HL-60 (cell line): ENCODE measurements at regions not wholly inside any gene's neighbourhood (a gene's known extent, or its start where the extent isn't known, plus 50 kb on each side); places are given as distances from the start of the nearest gene placed in this dataset.

Source experiments
- DNase-seq, 2 experiments: peaks; one replicate each; pipeline ENCODE4 v3.0.0-alpha.2; 2010 to 2020; ENCODE audit warnings: low read depth in 1 of 2, low spot score in 1 of 2
- H3K27ac ChIP-seq: fragments of 250-450 bp; sonication (Bioruptor Pico); replicated peaks from 2 replicates; pipeline ENCODE4 v1.5.1; 2020; ENCODE audit warnings: mild to moderate bottlenecking, moderate library complexity
- H3K27me3 ChIP-seq: fragments of 250-450 bp; sonication (Bioruptor Pico); 2 replicates; pipeline ENCODE4 v1.5.1; 2021; ENCODE audit warnings: mild to moderate bottlenecking, moderate library complexity; ENCODE audit not compliant: insufficient read depth, poor library complexity, severe bottlenecking
- H3K4me3 ChIP-seq: replicated peaks from 2 replicates; pipeline ENCODE4 v1.5.1; 2011; ENCODE audit warnings: mild to moderate bottlenecking, control low read depth, low read length; ENCODE audit not compliant: insufficient read depth
- CTCF ChIP-seq: IDR thresholded peaks from one replicate; pipeline ENCODE4 v1.5.1; 2011; ENCODE audit warnings: low read length, control low read depth, inconsistent platforms; ENCODE audit not compliant: insufficient read depth
- GABPA ChIP-seq: IDR thresholded peaks from 2 replicates; pipeline ENCODE4 v1.6.1; 2012; ENCODE audit warnings: low read depth
- POLR2AphosphoS5 ChIP-seq: IDR thresholded peaks from 2 replicates; pipeline ENCODE4 v1.6.1; 2012; ENCODE audit warnings: low read depth
- REST ChIP-seq: IDR thresholded peaks from 2 replicates; pipeline ENCODE4 v1.6.1; 2012; ENCODE audit warnings: low read depth; ENCODE audit not compliant: insufficient replicate concordance
- SPI1 ChIP-seq: IDR thresholded peaks from 2 replicates; pipeline ENCODE4 v1.6.1; 2012; ENCODE audit warnings: low read depth, mild to moderate bottlenecking, borderline replicate concordance

- TF ChIP-seq SPI1 = peak; percentile 22; the same call in 1 of the 2 replicates
- no peak for TF ChIP-seq REST
- Histone ChIP-seq H3K27me3 (no peaks in the 10 kb centered on the region), H3K4me3 (no peak overlapping the region), H3K27ac (no peak overlapping the region; the same call in 1 of the 2 replicates)
- DNase-seq = peak; percentile 21 to 52
Measured at GRCh38 chr6:101001012-101001411, 119.9 kb upstream of the ASCC3 start.

GRCh38 chr6:101001607-101002006 is 120.5 kb upstream of the ASCC3 start:
- H3K27me3 ChIP-seq = no peaks in the 10 kb centered on the region
- TF ChIP-seq CTCF (no peak), REST (no peak), SPI1 (no peak), POLR2AphosphoS5 (no peak), GABPA (no peak)
- no peak overlapping the region for H3K27ac ChIP-seq
- no peak for DNase-seq
- H3K4me3 ChIP-seq = no peak overlapping the region

DNA sequence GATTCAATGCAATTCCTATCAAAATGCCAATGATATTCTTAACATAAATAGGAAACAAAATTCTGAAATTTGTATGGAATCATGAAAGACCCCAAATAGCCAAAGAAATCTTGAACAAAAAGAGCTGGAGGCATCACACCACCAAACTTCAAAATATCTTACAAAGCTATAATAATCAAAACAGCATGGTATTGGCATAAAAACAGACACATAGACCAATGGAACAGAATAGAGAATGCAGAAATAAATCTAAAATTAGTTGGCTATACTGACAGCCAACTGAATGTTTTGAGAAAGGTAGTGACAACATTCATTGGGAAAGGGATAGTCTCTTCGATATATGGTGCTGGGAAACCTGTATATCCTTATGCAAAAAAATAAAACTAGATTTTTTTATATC is 121.9 kb upstream of the ASCC3 start:
- no peak overlapping the region for H3K4me3 ChIP-seq
- no peaks in the 10 kb centered on the region for H3K27me3 ChIP-seq
- no peak for TF ChIP-seq SPI1
- no peak for TF ChIP-seq POLR2AphosphoS5
- no peak for TF ChIP-seq GABPA
- TF ChIP-seq CTCF = no peak
- no peak for TF ChIP-seq REST
- DNase-seq = no peak
- H3K27ac ChIP-seq = no peak overlapping the region

DNA sequence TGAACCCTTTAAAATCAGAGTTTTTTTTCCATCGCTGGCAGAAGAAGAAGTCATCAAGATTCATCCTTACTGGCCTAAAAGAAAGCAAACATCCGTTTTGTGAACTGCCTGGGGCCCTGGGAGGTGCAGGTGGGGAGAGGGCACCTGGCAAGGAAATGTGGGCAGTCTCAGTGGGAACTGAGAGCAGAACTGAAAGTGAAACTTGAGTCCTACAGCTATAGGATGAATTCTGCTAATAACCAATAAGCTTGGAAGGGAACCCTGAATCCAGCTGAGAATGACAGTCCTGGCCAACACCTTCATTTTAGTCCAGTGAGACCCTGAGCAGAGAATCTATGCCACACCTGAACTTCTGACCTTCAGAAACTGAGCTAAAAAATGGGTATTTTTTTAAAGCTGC is 130.1 kb upstream of the ASCC3 start:
- TF ChIP-seq POLR2AphosphoS5 (no peak), REST (no peak), SPI1 (no peak), GABPA (no peak), CTCF (no peak)
- H3K27me3 ChIP-seq = no peaks in the 10 kb centered on the region
- DNase-seq = no peak
- H3K27ac ChIP-seq = no peak overlapping the region
- H3K4me3 ChIP-seq = no peak overlapping the region
